Upper lobe of left lung (tissue), 6 donors: ENCODE measurements at regions not wholly inside any gene's neighbourhood (a gene's known extent, or its start where the extent isn't known, plus 50 kb on each side); places are given as distances from the start of the nearest gene placed in this dataset.

ENCODE experiments used
- ATAC-seq, 2 donors: fragments of 200-7000 bp; cut with Tn5 transposase; one replicate each; pipeline ENCODE4 v1.9.1; 2022; ENCODE audit warnings: mild to moderate bottlenecking in 2 of 2, moderate library complexity in 2 of 2; ENCODE audit not compliant: low FRiP score in 2 of 2
- DNase-seq, 2 donors: peaks; one replicate each; pipeline ENCODE4 v3.0.0-alpha.2; 2019 to 2020
- H3K27ac ChIP-seq, 4 donors: fragments of 200-600 bp; sonication (generic); one replicate each; pipeline ENCODE4 v1.5.1; 2016 to 2019
- H3K27me3 ChIP-seq, 4 donors: fragments of 200-600 bp; sonication (generic); one replicate each; pipeline ENCODE4 v1.5.1; 2017 to 2019
- H3K36me3 ChIP-seq, 4 donors: fragments of 200-600 bp; sonication (generic); one replicate each; pipeline ENCODE4 v1.5.1; 2016 to 2019
- H3K4me1 ChIP-seq, 4 donors: fragments of 200-600 bp; sonication (generic); one replicate each; pipeline ENCODE4 v1.5.1; 2018 to 2019
- H3K4me3 ChIP-seq, 4 donors: fragments of 200-600 bp; sonication (generic); one replicate each; pipeline ENCODE4 v1.5.1; 2017 to 2019; ENCODE audit warnings: mild to moderate bottlenecking in 2 of 4, moderate library complexity in 1 of 4
- H3K9me3 ChIP-seq, 4 donors: fragments of 200-600 bp; sonication (generic); one replicate each; pipeline ENCODE4 v1.5.1; 2018 to 2019
- CTCF ChIP-seq, 6 experiments: fragments of 450-650 bp in 4 of 6; fragments of 200-600 bp in 2 of 6; sonication (generic) in 2 of 6; IDR thresholded peaks; one replicate each; pipeline ENCODE4 v1.5.1; 2016 to 2019; ENCODE audit warnings: antibody characterized with exemption in 6 of 6
- EP300 ChIP-seq, 4 donors: sonication (generic); formaldehyde crosslinking; IDR thresholded peaks; one replicate each; pipeline ENCODE4 v1.5.1; 2017; ENCODE audit warnings: antibody characterized with exemption in 4 of 4, control low read depth in 2 of 4
- POLR2A ChIP-seq, 4 donors: fragments of 450-650 bp; IDR thresholded peaks; one replicate each; pipeline ENCODE4 v1.5.1; 2016 to 2017; ENCODE audit warnings: antibody characterized with exemption in 4 of 4, mild to moderate bottlenecking in 2 of 4
- POLR2AphosphoS5 ChIP-seq, 2 donors: sonication (generic); formaldehyde crosslinking; IDR thresholded peaks; one replicate each; pipeline ENCODE4 v1.5.1; 2017; ENCODE audit warnings: antibody characterized with exemption in 2 of 2
- WGBS, 2 donors: methylation state at CpG; one replicate each; pipeline ENCODE4 v1.1.5; 2017 to 2018; 5-methylcytosine and 5-hydroxymethylcytosine counted together
- donor health status: DM: no; HTN: no; CAD: no; lungs with moderate emphysema.
- donor health status: DM: no; HTN: yes; CAD: no; lungs with severe emphysema.

GRCh38 chr11:112656772-112657428, 304.3 kb upstream of the NCAM1 start:
- ATAC-seq (peak in 1 of 2 donors; percentile 76), DNase-seq (no peak)
- no peaks in the 10 kb centered on the region for H3K27me3 ChIP-seq
- no peak overlapping the region for H3K4me3 ChIP-seq
- 64 to 82% methylated on average over 5 to 6 of the region's 6 CpGs for WGBS, 2 donors
- no peak for TF ChIP-seq POLR2AphosphoS5 (IDR thresholded peaks at IDR 0.05)
- TF ChIP-seq CTCF (IDR thresholded peaks at IDR 0.05) = no peak
- TF ChIP-seq POLR2A (IDR thresholded peaks at IDR 0.05) = no peak
- no peak for TF ChIP-seq EP300 (IDR thresholded peaks at IDR 0.05)
- H3K9me3 ChIP-seq = no peaks in the 10 kb centered on the region
- no peaks in the 10 kb centered on the region for H3K4me1 ChIP-seq
- no peak overlapping the region for H3K27ac ChIP-seq
- H3K36me3 ChIP-seq = no peaks in the 10 kb centered on the region

- Histone ChIP-seq H3K9me3 (no peaks in the 10 kb centered on the region), H3K4me1 (no peaks in the 10 kb centered on the region), H3K27ac (no peak overlapping the region), H3K36me3 (no peaks in the 10 kb centered on the region), H3K4me3 (no peak overlapping the region), H3K27me3 (no peaks in the 10 kb centered on the region)
- no peak for DNase-seq
- TF ChIP-seq CTCF (IDR thresholded peaks at IDR 0.05) (no peak), POLR2AphosphoS5 (IDR thresholded peaks at IDR 0.05) (peak in 1 of 2 donors; percentile 36)
- no peak for ATAC-seq
- 48 to 57% methylated on average over 3 of the region's 3 CpGs for WGBS, 2 donors
Observed at GRCh38 chr11:112658431-112658878, 302.8 kb upstream of the NCAM1 start.

- Histone ChIP-seq H3K9me3 (peaks cover 0 to under 1% (median 0%) of the 10 kb centered on the region in 4 donors), H3K27ac (no peak overlapping the region), H3K4me1 (no peaks in the 10 kb centered on the region), H3K4me3 (no peak overlapping the region), H3K27me3 (no peaks in the 10 kb centered on the region), H3K36me3 (no peaks in the 10 kb centered on the region)
- WGBS, 2 donors = 72 to 82% methylated on average over 1 of the region's 1 CpG
- no peak for DNase-seq
- ATAC-seq = no peak
- no peak for TF ChIP-seq POLR2AphosphoS5 (IDR thresholded peaks at IDR 0.05)
- no peak for TF ChIP-seq EP300 (IDR thresholded peaks at IDR 0.05)
- no peak for TF ChIP-seq CTCF (IDR thresholded peaks at IDR 0.05)
- TF ChIP-seq POLR2A (IDR thresholded peaks at IDR 0.05) = no peak
Observed at GRCh38 chr11:112661146-112661545, 300.1 kb upstream of the NCAM1 start.

GRCh38 chr11:112661571-112661970, 299.6 kb upstream of the NCAM1 start:
- no peak overlapping the region for H3K27ac ChIP-seq
- no peaks in the 10 kb centered on the region for H3K27me3 ChIP-seq
- no peaks in the 10 kb centered on the region for H3K4me1 ChIP-seq
- DNase-seq (no peak), ATAC-seq (no peak)
- H3K36me3 ChIP-seq = no peaks in the 10 kb centered on the region
- WGBS, 2 donors = 86 to 92% methylated on average over 4 of the region's 4 CpGs
- no peak overlapping the region for H3K4me3 ChIP-seq
- peaks cover 0 to 4% (median 0%) of the 10 kb centered on the region in 4 donors for H3K9me3 ChIP-seq
- TF ChIP-seq CTCF (IDR thresholded peaks at IDR 0.05) = no peak
- no peak for TF ChIP-seq EP300 (IDR thresholded peaks at IDR 0.05)
- no peak for TF ChIP-seq POLR2AphosphoS5 (IDR thresholded peaks at IDR 0.05)
- TF ChIP-seq POLR2A (IDR thresholded peaks at IDR 0.05) = no peak

GRCh38 chr11:112662554-112662953, 298.7 kb upstream of the NCAM1 start:
- no peak for DNase-seq
- no peak for TF ChIP-seq POLR2AphosphoS5 (IDR thresholded peaks at IDR 0.05)
- no peak for TF ChIP-seq CTCF (IDR thresholded peaks at IDR 0.05)
- TF ChIP-seq POLR2A (IDR thresholded peaks at IDR 0.05) = no peak
- Histone ChIP-seq H3K27me3 (no peaks in the 10 kb centered on the region), H3K36me3 (no peaks in the 10 kb centered on the region), H3K4me3 (no peak overlapping the region), H3K4me1 (no peaks in the 10 kb centered on the region), H3K9me3 (peaks cover 0 to 7% (median 0%) of the 10 kb centered on the region in 4 donors), H3K27ac (no peak overlapping the region)
- no peak for ATAC-seq
- 95 to 96% methylated on average over 2 of the region's 2 CpGs for WGBS, 2 donors
